Esophagus muscularis mucosa (tissue), 4 donors: ENCODE measurements at regions not wholly inside any gene's neighbourhood (a gene's known extent, or its start where the extent isn't known, plus 50 kb on each side); places are given as distances from the start of the nearest gene placed in this dataset.

Source experiments
- EP300 ChIP-seq: sonication (generic); formaldehyde crosslinking; IDR thresholded peaks from one replicate; pipeline ENCODE4 v1.6.1; 2017; ENCODE audit warnings: antibody characterized with exemption
- POLR2AphosphoS5 ChIP-seq, 2 donors: sonication (generic); formaldehyde crosslinking; IDR thresholded peaks; one replicate each; pipeline ENCODE4 v1.6.1; 2017; ENCODE audit warnings: antibody characterized with exemption in 2 of 2
- TF ChIP-seq, protein P1 (sequence below), 3 experiments: fragments of 200-600 bp in 2 of 3; fragments of 450-650 bp in 1 of 3; sonication (generic) in 2 of 3; IDR thresholded peaks; one replicate each; pipeline ENCODE4 v1.5.1; 2017 to 2019; ENCODE audit warnings: antibody characterized with exemption in 3 of 3, mild to moderate bottlenecking in 2 of 3, moderate library complexity in 1 of 3

DNA sequence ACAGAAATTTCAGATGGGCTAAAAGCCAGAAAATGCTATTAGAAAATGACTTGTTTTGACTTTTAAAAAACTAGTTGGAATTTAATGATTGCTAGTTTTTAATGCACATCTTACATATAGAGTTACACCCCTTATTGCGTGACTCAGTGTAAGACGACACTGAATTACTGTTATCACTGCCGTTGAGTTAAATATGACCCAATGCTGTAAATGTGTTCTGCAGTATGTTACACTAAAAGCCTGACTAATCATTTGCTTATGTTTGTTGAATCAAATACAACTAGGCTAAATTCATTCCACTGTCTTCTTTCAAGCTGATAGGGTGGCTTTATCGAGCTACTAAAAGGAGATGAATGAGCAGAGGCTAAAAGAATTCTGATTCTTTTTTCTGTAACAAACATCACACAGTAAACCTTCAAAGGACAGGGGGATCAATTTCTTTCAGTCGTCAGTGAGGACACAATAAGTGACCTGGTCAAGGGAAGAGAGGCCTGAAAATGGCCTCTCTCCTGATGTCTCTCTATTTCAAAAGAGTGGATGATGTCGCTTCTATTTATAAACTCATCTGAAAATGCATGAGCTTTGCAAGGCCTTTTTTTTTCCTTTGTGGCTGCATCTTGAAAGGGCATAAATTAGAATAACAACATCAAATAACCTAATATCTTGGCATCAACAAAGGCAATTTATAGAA, 142.2 kb upstream of the KCNIP4 start:
- TF ChIP-seq, protein P1, sequence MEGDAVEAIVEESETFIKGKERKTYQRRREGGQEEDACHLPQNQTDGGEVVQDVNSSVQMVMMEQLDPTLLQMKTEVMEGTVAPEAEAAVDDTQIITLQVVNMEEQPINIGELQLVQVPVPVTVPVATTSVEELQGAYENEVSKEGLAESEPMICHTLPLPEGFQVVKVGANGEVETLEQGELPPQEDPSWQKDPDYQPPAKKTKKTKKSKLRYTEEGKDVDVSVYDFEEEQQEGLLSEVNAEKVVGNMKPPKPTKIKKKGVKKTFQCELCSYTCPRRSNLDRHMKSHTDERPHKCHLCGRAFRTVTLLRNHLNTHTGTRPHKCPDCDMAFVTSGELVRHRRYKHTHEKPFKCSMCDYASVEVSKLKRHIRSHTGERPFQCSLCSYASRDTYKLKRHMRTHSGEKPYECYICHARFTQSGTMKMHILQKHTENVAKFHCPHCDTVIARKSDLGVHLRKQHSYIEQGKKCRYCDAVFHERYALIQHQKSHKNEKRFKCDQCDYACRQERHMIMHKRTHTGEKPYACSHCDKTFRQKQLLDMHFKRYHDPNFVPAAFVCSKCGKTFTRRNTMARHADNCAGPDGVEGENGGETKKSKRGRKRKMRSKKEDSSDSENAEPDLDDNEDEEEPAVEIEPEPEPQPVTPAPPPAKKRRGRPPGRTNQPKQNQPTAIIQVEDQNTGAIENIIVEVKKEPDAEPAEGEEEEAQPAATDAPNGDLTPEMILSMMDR (IDR thresholded peaks at IDR 0.05) = no peak
- TF ChIP-seq EP300 (no peak), POLR2AphosphoS5 (IDR thresholded peaks at IDR 0.05) (no peak)
